ENCODE measurements at regions not wholly inside any gene's neighbourhood (a gene's known extent, or its start where the extent isn't known, plus 50 kb on each side); places are given as distances from the start of the nearest gene placed in this dataset.

DNA sequence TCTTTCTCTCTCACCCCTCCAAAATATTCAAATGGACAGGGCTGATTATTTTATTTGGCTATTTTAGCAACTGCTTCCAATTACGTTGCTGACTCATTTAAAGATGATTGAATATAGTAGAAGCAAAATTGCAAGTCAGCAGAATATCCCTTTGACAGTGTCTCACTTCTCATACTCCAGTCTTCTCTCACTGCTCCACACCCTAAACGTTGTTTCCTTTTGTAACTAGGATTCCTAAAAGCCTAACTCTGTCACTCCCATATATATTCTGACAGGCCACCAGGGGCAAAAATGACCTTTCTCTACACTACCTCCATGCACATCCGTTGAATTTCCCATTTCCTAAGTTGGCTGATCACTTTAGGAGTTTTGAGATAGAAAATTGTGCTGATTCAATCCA, 351.1 kb downstream of the RND3 start:
- H3K79me2 ChIP-seq (ENCODE audit: control insufficient read depth, insufficient read depth, low read length), result no peaks in the 10 kb centered on the region
- H4K20me1 ChIP-seq (replicated peaks; ENCODE audit: control insufficient read depth, insufficient read depth, low read length), result no peaks in the 10 kb centered on the region
- intact Hi-C loops (cut with micrococcal nuclease) (no loop called here), in situ Hi-C loops (cut with MboI) (no loop called here)
- no peaks in the 10 kb centered on the region for H3K9me3 ChIP-seq (replicated peaks; ENCODE audit: control insufficient read depth, insufficient read depth, low read depth, low read length)
- H3K36me3 ChIP-seq (ENCODE audit: control insufficient read depth, insufficient read depth, low read length), result no peaks in the 10 kb centered on the region
- ATAC-seq, result peak; percentile 43; the same call in 2 of the 3 replicates
- no peaks in the 10 kb centered on the region for H3K9me1 ChIP-seq (ENCODE audit: control insufficient read depth, insufficient read depth, low read length)
- no peak overlapping the region for H3K9ac ChIP-seq (ENCODE audit: insufficient read depth in 1 of 2, low read depth in 2 of 2, low read length in 2 of 2)
- no peak overlapping the region for H2AFZ ChIP-seq (ENCODE audit: low read depth, low read length)
- DNase-seq (ENCODE audit: extremely low read depth in 1 of 4, low spot score in 3 of 4), result no peak
- H3K27me3 ChIP-seq (ENCODE audit: control insufficient read depth in 2 of 2, insufficient read depth in 2 of 2, low read length in 2 of 2), result no peaks in the 10 kb centered on the region
- no peak overlapping the region for H3K27ac ChIP-seq (ENCODE audit: extremely low read depth, low read depth, low read length)
- no peak for TF ChIP-seq PHB (CRISPR knock-in tag; IDR thresholded peaks at IDR 0.05)
- peak; percentile 91 for TF ChIP-seq C11orf30 (IDR thresholded peaks at IDR 0.05; ENCODE audit: low read depth)
- peak; percentile 93 for TF ChIP-seq MAFF (IDR thresholded peaks at IDR 0.05; ENCODE audit: low read length)
- peak; percentile 94 for TF ChIP-seq ZNF316 (IDR thresholded peaks at IDR 0.05)
- TF ChIP-seq MAFK (IDR thresholded peaks at IDR 0.05; ENCODE audit: low read length), result peak; percentile 94
- TF ChIP-seq MAFG (tag; conservative IDR thresholded peaks at IDR 0.05), result peak; percentile 95
- H3K4me2 ChIP-seq (ENCODE audit: insufficient read depth, low read length), result no peak overlapping the region
- CTCF ChIA-PET (ENCODE audit: low intra/inter-chr PET ratio), result no interaction called here
- FAIRE-seq, result no peak
- H3K4me1 ChIP-seq (replicated peaks in 1 of 2; ENCODE audit: control insufficient read depth in 2 of 2, insufficient read depth in 2 of 2, low read length in 2 of 2), result no peaks in the 10 kb centered on the region
- no peak overlapping the region for H3K4me3 ChIP-seq
- BruUV-seq (replicated peaks), result no TSS peak
- POLR2A ChIA-PET, result no interaction called here
- WGBS (ENCODE audit: insufficient coverage, low coverage, missing lambda C conversion rate), result 1% methylated on average over 3 of the region's 3 CpGs

DNA sequence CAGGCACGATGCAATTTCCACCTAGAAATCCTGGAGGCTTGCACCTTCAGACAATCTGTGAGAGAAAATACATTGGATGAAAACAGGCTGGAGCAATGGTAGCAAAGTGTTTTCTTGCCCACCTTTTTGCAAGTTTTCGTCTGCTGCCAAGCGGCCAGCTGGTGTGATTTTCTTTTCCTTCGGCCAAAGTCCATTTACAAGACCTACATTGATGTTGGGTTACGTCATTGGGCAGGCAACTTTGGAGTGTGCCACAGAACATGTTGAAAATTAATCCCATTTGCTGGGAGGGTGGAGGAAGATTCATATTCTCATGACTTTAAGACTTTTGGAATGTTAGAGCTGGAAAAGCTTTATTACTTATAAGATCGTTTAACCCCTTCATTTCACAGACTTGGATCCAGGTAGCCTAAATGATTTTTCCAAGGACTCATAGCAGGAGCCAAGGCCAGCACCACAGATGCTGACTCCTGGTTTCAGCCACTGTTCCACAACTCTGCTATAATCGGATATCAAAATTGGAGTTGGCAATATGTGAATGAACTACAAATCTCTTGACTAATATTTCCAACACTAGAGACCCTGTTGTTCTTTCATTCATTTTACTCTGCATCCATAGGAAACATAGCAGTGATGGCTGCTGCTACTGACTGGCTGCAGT, 352.1 kb downstream of the RND3 start:
- CTCF ChIA-PET (ENCODE audit: low intra/inter-chr PET ratio), result no interaction called here
- Histone ChIP-seq H3K36me3 (ENCODE audit: control insufficient read depth, insufficient read depth, low read length) (no peaks in the 10 kb centered on the region), H3K9ac (ENCODE audit: insufficient read depth in 1 of 2, low read depth in 2 of 2, low read length in 2 of 2) (no peak overlapping the region), H3K4me3 (no peak overlapping the region), H4K20me1 (replicated peaks; ENCODE audit: control insufficient read depth, insufficient read depth, low read length) (no peaks in the 10 kb centered on the region), H3K9me1 (ENCODE audit: control insufficient read depth, insufficient read depth, low read length) (no peaks in the 10 kb centered on the region), H3K4me1 (replicated peaks in 1 of 2; ENCODE audit: control insufficient read depth in 2 of 2, insufficient read depth in 2 of 2, low read length in 2 of 2) (no peaks in the 10 kb centered on the region), H3K27ac (ENCODE audit: extremely low read depth, low read depth, low read length) (no peak overlapping the region), H3K79me2 (ENCODE audit: control insufficient read depth, insufficient read depth, low read length) (no peaks in the 10 kb centered on the region), H3K4me2 (ENCODE audit: insufficient read depth, low read length) (no peak overlapping the region), H2AFZ (ENCODE audit: low read depth, low read length) (no peak overlapping the region), H3K9me3 (replicated peaks; ENCODE audit: control insufficient read depth, insufficient read depth, low read depth, low read length) (no peaks in the 10 kb centered on the region), H3K27me3 (ENCODE audit: control insufficient read depth in 2 of 2, insufficient read depth in 2 of 2, low read length in 2 of 2) (no peaks in the 10 kb centered on the region)
- intact Hi-C loops (cut with micrococcal nuclease), result no loop called here
- WGBS (ENCODE audit: insufficient coverage, low coverage, missing lambda C conversion rate), result 2% methylated on average over 7 of the region's 7 CpGs
- ATAC-seq (no peak), FAIRE-seq (no peak), DNase-seq (ENCODE audit: extremely low read depth in 1 of 4, low spot score in 3 of 4) (no peak)
- in situ Hi-C loops (cut with MboI), result no loop called here
- BruUV-seq (replicated peaks), result no TSS peak
- POLR2A ChIA-PET, result no interaction called here
- TF ChIP-seq ETS2 (tag; IDR thresholded peaks at IDR 0.05; ENCODE audit: borderline replicate concordance, poor library complexity, severe bottlenecking), result no peak
- no peak for TF ChIP-seq SMARCC2 (IDR thresholded peaks at IDR 0.05; ENCODE audit: low read depth)
- TF ChIP-seq FOXA3 (CRISPR knock-in tag; conservative IDR thresholded peaks at IDR 0.05 in 1 of 2, IDR thresholded peaks at IDR 0.05 in 1 of 2), result no peak
- TF ChIP-seq BDP1 (IDR thresholded peaks at IDR 0.05; ENCODE audit: insufficient read depth, insufficient read length), result no peak
- TF ChIP-seq, protein P1, sequence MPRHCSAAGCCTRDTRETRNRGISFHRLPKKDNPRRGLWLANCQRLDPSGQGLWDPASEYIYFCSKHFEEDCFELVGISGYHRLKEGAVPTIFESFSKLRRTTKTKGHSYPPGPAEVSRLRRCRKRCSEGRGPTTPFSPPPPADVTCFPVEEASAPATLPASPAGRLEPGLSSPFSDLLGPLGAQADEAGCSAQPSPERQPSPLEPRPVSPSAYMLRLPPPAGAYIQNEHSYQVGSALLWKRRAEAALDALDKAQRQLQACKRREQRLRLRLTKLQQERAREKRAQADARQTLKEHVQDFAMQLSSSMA (CRISPR knock-in tag; IDR thresholded peaks at IDR 0.05), result no peak
- no peak for TF ChIP-seq MED1 (CRISPR knock-in tag; IDR thresholded peaks at IDR 0.05; ENCODE audit: borderline replicate concordance)
- TF ChIP-seq, protein P2, sequence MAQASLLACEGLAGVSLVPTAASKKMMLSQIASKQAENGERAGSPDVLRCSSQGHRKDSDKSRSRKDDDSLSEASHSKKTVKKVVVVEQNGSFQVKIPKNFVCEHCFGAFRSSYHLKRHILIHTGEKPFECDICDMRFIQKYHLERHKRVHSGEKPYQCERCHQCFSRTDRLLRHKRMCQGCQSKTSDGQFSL (CRISPR knock-in tag; IDR thresholded peaks at IDR 0.05), result no peak
- TF ChIP-seq, protein P2 (tag; IDR thresholded peaks at IDR 0.05), result no peak
- no peak for TF ChIP-seq SPI1 (IDR thresholded peaks at IDR 0.05; ENCODE audit: borderline replicate concordance, low read depth, low read length)
- no peak for TF ChIP-seq E2F3 (CRISPR knock-in tag; IDR thresholded peaks at IDR 0.05)
- no peak for TF ChIP-seq HDAC6 (IDR thresholded peaks at IDR 0.05; ENCODE audit: low read depth, low read length)
- TF ChIP-seq ZNF12 (CRISPR knock-in tag; IDR thresholded peaks at IDR 0.05), result no peak

All from K562 (cell line).